ENCODE measurements at regions not wholly inside any gene's neighbourhood (a gene's known extent, or its start where the extent isn't known, plus 50 kb on each side); places are given as distances from the start of the nearest gene placed in this dataset.

DNA sequence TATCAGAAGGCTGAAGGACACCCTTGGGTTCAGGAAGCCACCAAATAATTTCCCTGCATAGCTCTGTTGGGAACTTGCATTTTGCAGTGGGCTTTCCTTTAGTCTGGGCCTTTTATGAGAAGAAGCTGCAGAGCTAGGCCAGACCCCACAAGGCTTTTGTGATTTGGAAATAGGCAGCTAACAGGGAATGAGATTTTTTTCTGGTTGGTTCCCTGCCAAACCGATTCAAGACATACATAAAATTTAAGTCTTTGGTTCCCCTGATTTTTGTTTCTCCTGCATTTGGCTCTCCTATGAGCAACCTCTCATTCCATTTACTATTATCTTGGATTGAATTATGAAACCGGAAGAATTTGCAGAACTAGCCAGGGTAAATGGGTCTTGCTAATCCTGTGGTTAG is 81.5 kb upstream of the PTCH1 start:
- TF ChIP-seq CTCF (IDR thresholded peaks at IDR 0.05; ENCODE audit: insufficient read depth, low read length), result no peak
- TF ChIP-seq POLR2AphosphoS5 (IDR thresholded peaks at IDR 0.05; ENCODE audit: low read depth), result no peak
- no peak for TF ChIP-seq GABPA (IDR thresholded peaks at IDR 0.05; ENCODE audit: low read depth)
- no peak for TF ChIP-seq REST (IDR thresholded peaks at IDR 0.05; ENCODE audit: insufficient replicate concordance, low read depth)

Data from HL-60 (cell line).